Hematopoietic multipotent progenitor cell treated with erythropoietin and hydrocortisone succinate and interleukin-3 and kit ligand, for 6 days (in vitro differentiated cells): ENCODE measurements at regions not wholly inside any gene's neighbourhood (a gene's known extent, or its start where the extent isn't known, plus 50 kb on each side); places are given as distances from the start of the nearest gene placed in this dataset.

Experiments
- DNase-seq: peaks from one replicate; pipeline ENCODE4 v3.0.0-alpha.2; 2015

- DNase-seq, result no peak
These were observed 496.7 kb upstream of the NMUR2 start for GRCh38 chr5:152901754-152902153.

GRCh38 chr5:152905286-152905685 lies 500.2 kb upstream of the NMUR2 start:
- DNase-seq, result no peak

- no peak for DNase-seq
These were observed 502.6 kb upstream of the NMUR2 start for GRCh38 chr5:152907488-152908245.

- no peak for DNase-seq
These were observed 507.8 kb upstream of the NMUR2 start for GRCh38 chr5:152912924-152913323.

GRCh38 chr5:152932621-152933020 lies 527.5 kb upstream of the NMUR2 start:
- DNase-seq, result no peak

- DNase-seq, result no peak
These were observed 528.0 kb upstream of the NMUR2 start for GRCh38 chr5:152933056-152933455.

GRCh38 chr5:152938630-152939029 lies 533.6 kb upstream of the NMUR2 start:
- no peak for DNase-seq

GRCh38 chr5:152942633-152943336 lies 537.7 kb upstream of the NMUR2 start:
- DNase-seq, result no peak

- no peak for DNase-seq
These were observed 536.5 kb upstream of the GRIA1 start for GRCh38 chr5:152953788-152954483.

GRCh38 chr5:152956943-152957613 lies 533.4 kb upstream of the GRIA1 start:
- DNase-seq, result no peak

GRCh38 chr5:152978141-152978835 lies 512.2 kb upstream of the GRIA1 start:
- DNase-seq, result no peak

- no peak for DNase-seq
These were observed 503.3 kb upstream of the GRIA1 start for GRCh38 chr5:152987131-152987530.

- no peak for DNase-seq
These were observed 500.3 kb upstream of the GRIA1 start for GRCh38 chr5:152990217-152990616.

GRCh38 chr5:152990649-152991048 lies 499.8 kb upstream of the GRIA1 start:
- DNase-seq, result no peak

- DNase-seq, result no peak
These were observed 496.3 kb upstream of the GRIA1 start for GRCh38 chr5:152994033-152994680.

- DNase-seq, result no peak
These were observed 495.2 kb upstream of the GRIA1 start for GRCh38 chr5:152995214-152995725.

- no peak for DNase-seq
These were observed 484.8 kb upstream of the GRIA1 start for GRCh38 chr5:153005711-153006110.

GRCh38 chr5:153006681-153007080 lies 483.8 kb upstream of the GRIA1 start:
- no peak for DNase-seq

GRCh38 chr5:153014194-153014593 lies 476.3 kb upstream of the GRIA1 start:
- DNase-seq, result no peak

- no peak for DNase-seq
These were observed 472.3 kb upstream of the GRIA1 start for GRCh38 chr5:153018121-153018520.

GRCh38 chr5:153030755-153031725 lies 459.4 kb upstream of the GRIA1 start:
- DNase-seq, result no peak
